HepG2 (cell line): ENCODE measurements at regions not wholly inside any gene's neighbourhood (a gene's known extent, or its start where the extent isn't known, plus 50 kb on each side); places are given as distances from the start of the nearest gene placed in this dataset.

Experiments used
- ATAC-seq: fragments of 200-7000 bp; cut with Tn5 transposase; 3 replicates; pipeline ENCODE4 v1.9.1; 2020; ENCODE audit warnings: mild to moderate bottlenecking, moderate library complexity
- BruUV-seq: library from RNA; stranded (reverse); fragments of 400-500 nt; replicated peaks from 2 replicates; lab custom pipeline; 2021; lab: Mats Ljungman, UMichigan
- CTCF ChIA-PET: fragments of 300-600 bp; formaldehyde crosslinking; extraction: SDS; loops from one replicate; lab custom pipeline; 2021; ENCODE audit warnings: low total read pairs, inconsistent platforms, low intra/inter-chr PET ratio; lab: Yijun Ruan, JAX
- POLR2A ChIA-PET: fragments of 350-600 bp; sonication (Branson Sonifier 250); formaldehyde crosslinking; loops from one replicate; lab custom pipeline; 2020; ENCODE audit warnings: antibody characterized with exemption, inconsistent platforms; lab: Yijun Ruan, JAX
- DNase-seq: peaks from one replicate; pipeline ENCODE4 v3.0.0-alpha.2; 2015; ENCODE audit warnings: low spot score
- FAIRE-seq: peaks from 3 replicates; lab custom pipeline; 2011; peaks lifted over from hg19 to GRCh38; lab: Jason Lieb, UNC
- H2AFZ ChIP-seq: one replicate; pipeline ENCODE4 v1.6.1; 2011; ENCODE audit warnings: low read length, inconsistent platforms
- H3K27ac ChIP-seq: fragments of 300-600 bp; 3 replicates; pipeline ENCODE4 v1.8.0; 2011; ENCODE audit warnings: mixed run types, mild to moderate bottlenecking, mixed read lengths, low read length, inconsistent platforms; ENCODE audit not compliant: insufficient read depth; ENCODE audit errors: extremely low read length
- H3K27me3 ChIP-seq, 2 experiments: fragments of 200-600 bp in 1 of 2; 2 replicates in 1 of 2; 3 replicates in 1 of 2; pipeline versions ENCODE4 v1.6.0 to v1.8.0; 2011; ENCODE audit warnings: low read length in 2 of 2, mild to moderate bottlenecking in 2 of 2, moderate library complexity in 2 of 2, inconsistent platforms in 1 of 2; ENCODE audit not compliant: insufficient read depth in 2 of 2, control insufficient read depth in 1 of 2
- H3K36me3 ChIP-seq, 2 experiments: fragments of 200-600 bp in 1 of 2; replicated peaks in 1 of 2; 2 replicates in 1 of 2; 3 replicates in 1 of 2; pipeline versions ENCODE4 v1.5.1 to v1.8.0; 2011; ENCODE audit warnings: low read length in 2 of 2, inconsistent platforms in 1 of 2; ENCODE audit not compliant: insufficient read depth in 2 of 2, control insufficient read depth in 1 of 2
- H3K4me1 ChIP-seq: 2 replicates; pipeline ENCODE4 v1.5.1; 2012; ENCODE audit warnings: low read length, inconsistent platforms; ENCODE audit not compliant: insufficient read depth
- H3K4me2 ChIP-seq: 2 replicates; pipeline ENCODE4 v1.6.0; 2011; ENCODE audit warnings: low read depth, low read length, inconsistent platforms
- H3K4me3 ChIP-seq, 3 experiments: fragments of 200-600 bp in 1 of 3; sonication (generic), shearing (Covaris generic) in 1 of 3; replicated peaks in 1 of 3; 2 replicates each; pipeline ENCODE4 v1.5.1; 2011 to 2016; ENCODE audit warnings: low read length in 3 of 3, inconsistent platforms in 2 of 3, low read depth in 2 of 3, mild to moderate bottlenecking in 2 of 3, control low read depth in 1 of 3, mixed read lengths in 1 of 3; ENCODE audit not compliant: insufficient read depth in 1 of 3
- H3K79me2 ChIP-seq: one replicate; pipeline ENCODE4 v1.6.1; 2011; ENCODE audit warnings: low read length, inconsistent platforms; ENCODE audit not compliant: insufficient read depth
- H3K9ac ChIP-seq: 2 replicates; pipeline ENCODE4 v1.6.0; 2011; ENCODE audit warnings: mild to moderate bottlenecking, low read depth, low read length, inconsistent platforms; ENCODE audit not compliant: insufficient read depth
- H3K9me3 ChIP-seq: 2 replicates; pipeline ENCODE4 v1.5.1; 2012; ENCODE audit warnings: mild to moderate bottlenecking, low read length
- H4K20me1 ChIP-seq: 2 replicates; pipeline ENCODE4 v1.6.0; 2011; ENCODE audit warnings: inconsistent platforms, mild to moderate bottlenecking, low read length, moderate library complexity; ENCODE audit not compliant: insufficient read depth
- HOXD1 ChIP-seq: sonication (generic); formaldehyde crosslinking; IDR thresholded peaks from 2 replicates; pipeline ENCODE4 v1.5.0; 2020; ENCODE audit warnings: missing genetic modification reagents
- KLF6 ChIP-seq: IDR thresholded peaks from 2 replicates; pipeline ENCODE4 v1.8.0; 2016; ENCODE audit warnings: missing biosample characterization, missing genetic modification reagents
- PHF5A ChIP-seq: IDR thresholded peaks from one replicate; pipeline ENCODE4 v1.6.1; 2018; ENCODE audit warnings: low read depth, missing genetic modification reagents; ENCODE audit not compliant: unreplicated experiment
- PLRG1 ChIP-seq: fragments of 450-650 bp; conservative IDR thresholded peaks from 2 replicates; pipeline ENCODE4 v1.6.1; 2016
- RBFOX2 ChIP-seq: fragments of 200-400 bp; formaldehyde crosslinking; IDR thresholded peaks from 2 replicates; pipeline ENCODE4 v1.6.1; 2017; ENCODE audit warnings: low read depth, mild to moderate bottlenecking, low read length
- SMARCC2 ChIP-seq: fragments of 450-650 bp; IDR thresholded peaks from 2 replicates; pipeline ENCODE4 v1.6.1; 2017; ENCODE audit warnings: antibody characterized with exemption, mild to moderate bottlenecking
- SMC3 ChIP-seq: IDR thresholded peaks from 2 replicates; pipeline ENCODE4 v1.6.1; 2011; ENCODE audit warnings: low read length, improper control_type of control experiment
- ZFX ChIP-seq: sonication (generic); formaldehyde crosslinking; IDR thresholded peaks from 2 replicates; pipeline ENCODE4 v1.4.0; 2020; ENCODE audit warnings: mild to moderate bottlenecking, low read depth, missing genetic modification reagents, moderate library complexity
- ZNF18 ChIP-seq: sonication (generic); formaldehyde crosslinking; IDR thresholded peaks from 2 replicates; pipeline ENCODE4 v1.8.0; 2022; ENCODE audit warnings: mild to moderate bottlenecking, missing genetic modification reagents; ENCODE audit not compliant: insufficient replicate concordance
- ZNF414 ChIP-seq: sonication (generic); formaldehyde crosslinking; IDR thresholded peaks from 2 replicates; pipeline ENCODE4 v1.5.0; 2020; ENCODE audit warnings: missing genetic modification reagents
- ZNF607 ChIP-seq: sonication (generic); formaldehyde crosslinking; IDR thresholded peaks from 2 replicates; pipeline ENCODE4 v1.5.1; 2020; ENCODE audit warnings: missing genetic modification reagents, mild to moderate bottlenecking, borderline replicate concordance
- ZSCAN25 ChIP-seq: sonication (generic); formaldehyde crosslinking; IDR thresholded peaks from 2 replicates; pipeline ENCODE4 v1.8.0; 2022; ENCODE audit warnings: mild to moderate bottlenecking, missing genetic modification reagents
- WGBS: methylation state at CpG from one replicate; pipeline ENCODE4 v1.1.6; 2017; ENCODE audit warnings: low lambda C conversion rate; 5-methylcytosine and 5-hydroxymethylcytosine counted together
- in situ Hi-C: cut with HindIII; loops from 2 replicates; pipeline ENCODE4 v1.10.0; 2017; ENCODE audit warnings: low pct_unique_long_range_greater_than_20kb; ENCODE audit not compliant: extremely low pct_ligation_motif_present
- intact Hi-C: fragments of 100-400 bp; cut with micrococcal nuclease; formaldehyde crosslinking; loops from one replicate; pipeline ENCODE4 v1.10.0; 2022; ENCODE audit not compliant: unreplicated experiment
- TF ChIP-seq, protein P1 (sequence below): conservative IDR thresholded peaks from 2 replicates; pipeline ENCODE4 v1.6.1; 2018; ENCODE audit warnings: missing genetic modification reagents
- TF ChIP-seq, protein P2 (sequence below): sonication (generic); formaldehyde crosslinking; IDR thresholded peaks from 2 replicates; pipeline ENCODE4 v1.5.0; 2020; ENCODE audit warnings: mild to moderate bottlenecking, missing genetic modification reagents, moderate library complexity

GRCh38 chr7:51367614-51367968 is 51.0 kb upstream of the COBL start (continued):
- TF ChIP-seq ZNF414 (no peak), ZFX (no peak), KLF6 (CRISPR knock-in tag) (no peak), ZNF607 (CRISPR knock-in tag) (no peak)
- TF ChIP-seq, protein P1, sequence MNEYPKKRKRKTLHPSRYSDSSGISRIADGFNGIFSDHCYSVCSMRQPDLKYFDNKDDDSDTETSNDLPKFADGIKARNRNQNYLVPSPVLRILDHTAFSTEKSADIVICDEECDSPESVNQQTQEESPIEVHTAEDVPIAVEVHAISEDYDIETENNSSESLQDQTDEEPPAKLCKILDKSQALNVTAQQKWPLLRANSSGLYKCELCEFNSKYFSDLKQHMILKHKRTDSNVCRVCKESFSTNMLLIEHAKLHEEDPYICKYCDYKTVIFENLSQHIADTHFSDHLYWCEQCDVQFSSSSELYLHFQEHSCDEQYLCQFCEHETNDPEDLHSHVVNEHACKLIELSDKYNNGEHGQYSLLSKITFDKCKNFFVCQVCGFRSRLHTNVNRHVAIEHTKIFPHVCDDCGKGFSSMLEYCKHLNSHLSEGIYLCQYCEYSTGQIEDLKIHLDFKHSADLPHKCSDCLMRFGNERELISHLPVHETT (CRISPR knock-in tag) = no peak
- TF ChIP-seq, all 625 proteins: peak for 0

GRCh38 chr7:51366930-51367613 is 50.5 kb upstream of the COBL start:
- no peaks in the 10 kb centered on the region for H3K79me2 ChIP-seq
- H3K9ac ChIP-seq = no peak overlapping the region
- no peak overlapping the region for H2AFZ ChIP-seq
- peaks cover 16% of the 10 kb centered on the region; the same call in 1 of the 2 replicates for H3K4me1 ChIP-seq
- peak overlapping the region; percentile 46 for H3K4me2 ChIP-seq
- 13% methylated on average over 4 of the region's 6 CpGs for WGBS
- FAIRE-seq = peak; percentile 88
- ChIA-PET CTCF (interaction anchor here (1.2 to 3.9 kb wide), 4 partner anchors 114 to 205 kb away, joined by 3 to 38 read pairs (median 4); no protein-coding TSS in a partner anchor), POLR2A (interaction anchor here (2.0 kb wide), 1 partner anchor 204 kb away, joined by 7 read pairs; no protein-coding TSS in a partner anchor)
- no peak overlapping the region for H3K27ac ChIP-seq
- BruUV-seq = no TSS peak
- in situ Hi-C loops (loop anchor here (5.0 to 10.0 kb wide), 3 partner anchors 112 to 205 kb away; no protein-coding TSS in a partner anchor), intact Hi-C loops (loop anchor here (1.0 to 5.0 kb wide), 3 partner anchors 50 to 205 kb away; partner anchors contain the start of gene COBL)
- H3K36me3 ChIP-seq = no peaks in the 10 kb centered on the region
- peak; percentile 43 for DNase-seq
- H4K20me1 ChIP-seq = no peaks in the 10 kb centered on the region
- 0 out of 5 replicates have a peak, but pooled peaks cover 0 to 1% of the 10 kb centered on the region in 2 experiments for H3K27me3 ChIP-seq
- ATAC-seq = peak; percentile 96
- H3K9me3 ChIP-seq = no peaks in the 10 kb centered on the region
- no peak overlapping the region for H3K4me3 ChIP-seq
- no peak for TF ChIP-seq PHF5A (CRISPR knock-in tag)
- no peak for TF ChIP-seq HOXD1 (CRISPR knock-in tag)
- no peak for TF ChIP-seq SMARCC2
- TF ChIP-seq, protein P2, sequence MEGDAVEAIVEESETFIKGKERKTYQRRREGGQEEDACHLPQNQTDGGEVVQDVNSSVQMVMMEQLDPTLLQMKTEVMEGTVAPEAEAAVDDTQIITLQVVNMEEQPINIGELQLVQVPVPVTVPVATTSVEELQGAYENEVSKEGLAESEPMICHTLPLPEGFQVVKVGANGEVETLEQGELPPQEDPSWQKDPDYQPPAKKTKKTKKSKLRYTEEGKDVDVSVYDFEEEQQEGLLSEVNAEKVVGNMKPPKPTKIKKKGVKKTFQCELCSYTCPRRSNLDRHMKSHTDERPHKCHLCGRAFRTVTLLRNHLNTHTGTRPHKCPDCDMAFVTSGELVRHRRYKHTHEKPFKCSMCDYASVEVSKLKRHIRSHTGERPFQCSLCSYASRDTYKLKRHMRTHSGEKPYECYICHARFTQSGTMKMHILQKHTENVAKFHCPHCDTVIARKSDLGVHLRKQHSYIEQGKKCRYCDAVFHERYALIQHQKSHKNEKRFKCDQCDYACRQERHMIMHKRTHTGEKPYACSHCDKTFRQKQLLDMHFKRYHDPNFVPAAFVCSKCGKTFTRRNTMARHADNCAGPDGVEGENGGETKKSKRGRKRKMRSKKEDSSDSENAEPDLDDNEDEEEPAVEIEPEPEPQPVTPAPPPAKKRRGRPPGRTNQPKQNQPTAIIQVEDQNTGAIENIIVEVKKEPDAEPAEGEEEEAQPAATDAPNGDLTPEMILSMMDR (CRISPR knock-in tag) = peak; percentile 91
- TF ChIP-seq PLRG1 = no peak
- no peak for TF ChIP-seq ZSCAN25
- no peak for TF ChIP-seq RBFOX2
- TF ChIP-seq SMC3 = peak; percentile 96
- TF ChIP-seq ZNF18 = no peak
